ENCODE measurements at regions not wholly inside any gene's neighbourhood (a gene's known extent, or its start where the extent isn't known, plus 50 kb on each side); places are given as distances from the start of the nearest gene placed in this dataset.

DNA sequence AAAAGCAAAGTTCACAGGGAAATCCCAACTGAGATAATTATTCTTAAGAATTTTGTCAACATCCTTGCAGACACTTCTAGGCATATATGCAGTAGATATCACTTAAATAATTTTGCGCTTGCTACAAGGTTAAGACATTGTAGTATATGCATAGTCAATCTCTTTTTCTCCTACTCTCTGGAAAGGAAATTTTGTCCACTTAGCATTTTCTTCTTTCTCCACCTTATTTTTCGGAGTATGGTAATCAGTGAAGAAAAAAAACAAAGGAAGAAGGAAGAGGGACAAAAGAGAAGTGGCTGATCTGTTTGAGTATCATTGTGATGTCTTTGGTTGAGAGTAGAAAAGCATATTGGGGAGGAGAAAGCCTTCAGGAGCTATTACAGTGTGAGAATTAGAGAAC, 104.6 kb downstream of the LACC1 start:
- DNase-seq (ENCODE audit: low spot score): no peak

DNA sequence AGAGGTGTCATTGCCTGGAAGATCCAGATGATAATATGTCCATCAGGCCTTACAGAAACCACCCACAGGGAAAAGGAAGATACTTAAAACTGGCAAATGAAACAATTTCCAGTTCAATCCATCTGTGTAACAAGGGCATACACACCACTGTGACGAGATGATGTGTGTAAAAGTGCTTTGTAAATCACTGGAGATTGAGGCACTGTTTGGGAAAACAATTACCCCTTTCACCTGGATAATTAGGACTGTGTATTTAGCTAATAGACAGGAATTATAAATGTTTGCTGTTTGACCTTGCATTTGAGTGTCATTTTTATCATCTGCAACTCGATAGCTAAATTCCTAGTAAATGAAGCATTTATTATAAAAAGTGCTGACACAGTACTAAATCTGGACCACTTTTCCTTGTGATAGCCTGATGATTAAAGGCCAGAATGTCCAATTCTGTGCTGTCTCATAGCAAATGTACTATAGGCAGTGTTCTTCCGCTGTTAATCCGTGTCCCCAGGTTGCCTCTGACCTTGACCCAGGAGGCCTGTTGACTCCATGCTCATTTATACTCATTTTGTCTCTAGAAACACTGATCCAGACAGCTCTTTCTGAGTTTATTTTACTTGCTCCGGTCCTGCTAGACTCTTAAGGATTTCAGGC, 105.8 kb downstream of the LACC1 start:
- no peak for DNase-seq (ENCODE audit: low spot score)

DNA sequence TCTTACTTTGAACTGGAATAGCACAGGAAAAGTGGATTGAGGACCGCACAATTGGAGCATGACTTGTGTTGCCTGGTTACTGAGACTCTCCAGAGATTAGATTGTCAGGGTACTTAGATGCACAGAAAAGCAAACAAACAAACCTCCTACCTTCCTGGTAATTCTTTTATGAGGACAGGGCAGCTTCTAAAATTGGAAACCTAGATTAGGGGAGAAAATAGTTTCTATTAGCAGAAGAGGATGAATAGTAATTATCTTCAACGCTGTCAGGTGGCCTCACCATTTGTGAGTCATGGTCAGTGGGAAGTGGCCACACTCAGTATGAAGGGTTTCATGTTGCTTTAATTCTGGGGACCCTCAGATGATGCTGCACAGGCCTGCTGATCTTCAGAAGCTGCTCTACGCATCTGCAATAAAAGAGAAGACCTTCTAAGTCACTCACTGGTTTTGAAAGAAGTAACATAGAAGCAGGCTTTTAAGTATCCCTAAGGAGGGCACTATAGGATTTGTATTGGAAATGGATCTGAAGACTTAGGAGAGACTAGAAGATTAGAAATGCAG, 106.8 kb downstream of the LACC1 start:
- peak; percentile 16 for DNase-seq (ENCODE audit: low spot score)

DNA sequence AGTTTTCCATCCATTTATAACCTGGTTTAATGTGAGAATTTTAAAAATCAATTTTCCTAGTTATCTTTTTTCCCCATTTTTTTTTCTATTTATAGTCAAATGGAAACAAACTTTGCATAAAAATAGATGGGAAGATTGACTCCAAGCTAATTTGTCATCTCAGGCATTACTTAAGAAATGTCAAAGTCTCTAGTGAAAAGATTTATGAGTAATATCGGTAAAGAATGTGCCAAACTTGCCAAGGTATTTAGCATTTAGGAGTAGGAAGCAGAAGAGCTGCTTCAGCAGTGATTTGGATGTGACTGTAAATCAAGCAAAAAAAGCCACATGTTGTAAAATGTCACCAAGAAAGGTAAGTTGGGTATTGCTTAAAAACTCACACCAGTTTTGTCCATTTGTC, 108.6 kb downstream of the LACC1 start:
- DNase-seq (ENCODE audit: low spot score): no peak

DNA sequence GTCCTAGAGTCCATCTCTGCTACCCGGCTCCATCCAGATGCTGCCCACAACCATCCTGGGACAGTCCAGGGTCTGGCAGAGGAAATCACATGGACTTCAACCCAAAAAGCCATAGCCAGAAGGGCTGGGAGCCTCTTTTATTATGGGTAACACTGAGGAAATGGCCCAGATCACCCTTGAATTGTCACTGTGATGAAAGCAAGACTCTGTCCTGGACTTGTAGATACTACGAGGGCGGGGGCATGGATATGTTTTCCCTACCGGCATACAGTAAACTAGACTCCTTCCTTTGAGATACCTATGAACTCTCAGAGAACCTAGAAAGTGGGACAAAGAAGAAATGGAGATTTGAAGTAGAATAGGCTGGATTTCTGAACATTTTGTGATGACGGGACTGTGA, 110.3 kb downstream of the LACC1 start:
- DNase-seq (ENCODE audit: low spot score): no peak

DNA sequence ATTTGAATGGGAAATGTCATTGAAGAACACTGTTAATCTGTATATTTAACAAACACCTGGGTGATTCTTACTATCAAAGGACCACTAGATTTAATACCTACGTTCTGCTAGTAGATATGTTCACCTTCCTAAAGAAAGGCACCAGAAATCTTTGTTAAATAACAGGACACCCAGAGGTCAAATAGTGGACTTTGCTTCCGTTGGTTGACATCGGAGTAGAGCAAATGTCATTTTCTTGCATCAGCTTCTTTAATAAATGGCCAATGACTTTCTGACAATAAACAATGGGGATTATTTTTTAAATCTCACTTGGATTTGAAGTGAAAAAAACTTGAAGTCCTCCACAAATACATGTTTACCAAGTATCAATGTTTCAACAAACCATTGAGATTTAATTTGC, 111.1 kb downstream of the LACC1 start:
- DNase-seq (ENCODE audit: low spot score): no peak

DNA sequence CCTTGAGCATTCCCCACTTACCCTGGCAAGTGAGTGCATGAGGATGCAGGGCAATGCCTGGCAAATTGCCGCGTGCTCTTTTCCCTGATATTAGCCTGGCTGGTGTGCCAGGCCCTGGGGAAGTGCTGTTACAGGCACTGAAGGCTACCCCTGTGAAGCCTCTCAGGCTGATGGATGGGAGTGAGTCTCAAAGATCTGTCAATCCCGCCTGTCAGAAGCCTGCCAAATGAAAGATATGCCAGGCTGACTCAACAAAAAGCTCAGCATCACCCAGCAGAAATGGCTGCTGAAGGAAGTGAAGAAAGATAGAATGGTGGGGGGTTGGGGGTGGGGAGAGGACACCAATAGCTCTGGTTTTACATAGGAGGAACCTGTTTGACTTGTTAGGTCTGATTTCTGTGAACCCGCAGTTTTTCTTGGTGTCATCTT, 112.1 kb downstream of the LACC1 start:
- no peak for DNase-seq (ENCODE audit: low spot score)

DNA sequence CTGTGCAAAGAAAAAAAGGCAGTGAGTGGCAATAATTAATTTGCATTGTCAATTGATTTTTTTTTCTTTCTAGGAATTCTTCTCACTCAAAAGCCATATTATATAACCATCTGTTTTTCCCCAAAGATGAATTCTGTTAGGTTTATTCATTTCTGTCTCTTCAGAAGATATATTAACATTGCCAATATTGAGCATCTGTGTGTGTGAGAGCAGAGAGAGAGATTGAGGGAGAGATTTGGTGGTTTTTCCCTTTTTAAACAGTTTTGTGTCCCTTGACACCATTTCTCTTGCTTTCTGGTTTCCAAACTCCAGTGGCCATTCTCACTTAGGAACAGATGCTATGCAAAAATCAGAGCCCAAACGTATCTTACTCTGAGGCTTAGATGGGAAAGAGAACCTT, 112.5 kb downstream of the LACC1 start:
- DNase-seq (ENCODE audit: low spot score): no peak

DNA sequence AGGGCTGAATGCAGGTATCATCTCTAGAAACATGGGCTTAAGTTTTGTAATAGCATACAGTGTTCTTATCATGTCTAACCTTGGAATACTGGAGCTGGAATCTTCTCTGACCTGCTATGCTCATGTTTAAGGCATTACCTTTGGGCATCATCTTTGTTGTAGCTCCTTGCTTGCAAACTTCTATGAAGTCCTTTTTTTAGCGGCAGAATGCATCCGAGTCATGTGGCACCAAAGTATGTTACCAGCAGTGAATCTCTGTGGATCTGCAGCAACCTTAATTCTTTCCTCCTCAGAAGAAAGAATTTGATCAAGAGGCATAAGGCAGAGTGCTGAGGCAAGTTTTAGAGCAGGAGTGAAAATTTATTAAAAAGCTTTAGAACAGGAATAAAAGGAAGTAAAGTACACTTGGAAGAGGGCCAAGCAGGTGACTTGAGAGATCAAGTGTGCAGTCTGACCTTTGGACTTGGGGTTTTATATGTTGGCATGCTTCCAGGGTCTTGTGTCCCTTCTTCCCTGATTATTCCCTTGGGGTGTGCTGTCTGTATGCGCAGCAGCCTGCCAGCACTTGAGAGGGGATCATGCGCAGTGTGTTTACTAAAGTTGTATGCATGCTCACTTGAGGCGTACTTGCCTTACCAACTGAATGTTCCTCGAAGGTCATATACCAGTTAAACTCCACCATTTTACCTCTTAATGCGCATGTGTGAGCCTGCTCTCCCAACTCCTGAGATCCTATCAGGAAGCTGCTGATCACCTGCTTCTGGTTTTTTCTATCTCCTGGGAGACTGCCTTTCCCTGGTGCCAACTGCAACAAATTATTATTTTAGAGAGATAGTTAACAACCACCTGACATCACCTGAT, 115.5 kb downstream of the LACC1 start:
- no peak for DNase-seq (ENCODE audit: low spot score)

DNA sequence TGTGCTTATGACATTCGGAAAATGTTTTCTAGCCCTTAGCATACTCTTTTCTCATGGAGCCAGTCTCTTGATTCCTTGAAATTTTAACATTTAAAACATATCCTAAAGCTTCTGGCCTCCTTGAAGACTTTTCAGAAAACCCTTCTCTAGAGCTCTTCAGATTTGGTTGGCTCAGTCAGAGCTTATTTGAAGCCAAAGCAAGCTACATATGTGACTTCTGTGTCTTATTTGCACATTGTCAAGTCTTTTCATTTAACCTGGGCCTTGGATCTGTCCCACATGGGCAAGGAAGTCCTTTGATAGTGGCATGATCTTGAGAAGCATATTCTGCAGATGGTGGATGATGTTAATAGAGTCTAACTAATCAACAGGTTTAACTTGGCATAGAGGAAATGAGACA, 116.5 kb downstream of the LACC1 start:
- DNase-seq (ENCODE audit: low spot score): no peak

DNA sequence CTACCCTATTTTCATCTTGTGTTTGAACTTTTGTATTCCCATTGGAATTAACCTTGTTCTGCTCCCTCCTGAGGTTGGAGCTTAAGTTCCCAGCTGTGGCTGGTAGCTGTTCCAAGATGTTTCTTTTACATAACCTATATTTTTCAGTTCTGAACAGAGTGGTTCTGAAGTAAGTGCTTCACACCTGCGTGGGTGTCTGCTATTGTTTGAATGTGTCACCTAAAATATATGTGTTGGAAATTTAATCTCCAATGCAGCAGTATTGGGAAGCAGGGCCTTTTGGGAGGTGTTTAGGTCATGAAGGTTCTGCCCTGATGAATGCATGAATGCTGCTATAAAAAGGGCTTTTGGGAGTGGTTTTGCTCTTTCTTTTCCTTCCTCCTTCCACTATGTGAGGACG, 123.8 kb downstream of the LACC1 start:
- no peak for DNase-seq (ENCODE audit: low spot score)

DNA sequence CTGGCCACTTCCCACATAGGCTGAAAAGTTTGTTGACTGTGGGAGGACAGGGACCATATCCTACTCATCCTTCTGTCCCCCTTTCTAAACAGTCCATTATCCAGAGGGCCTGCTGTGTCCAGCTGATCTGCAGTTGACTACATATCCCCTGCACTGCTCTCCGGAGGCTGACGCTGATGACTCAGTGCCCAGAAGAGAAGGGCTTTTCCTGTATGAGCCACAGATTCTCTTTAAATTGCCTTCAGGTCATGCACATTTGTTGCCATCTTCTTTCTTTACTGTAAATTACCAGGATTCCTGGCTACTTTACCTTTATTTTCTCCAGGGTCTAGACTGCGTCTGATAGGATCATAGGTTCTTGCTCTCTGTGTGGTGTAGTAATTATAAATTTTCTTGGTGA, 125.2 kb downstream of the LACC1 start:
- DNase-seq (ENCODE audit: low spot score): no peak

DNA sequence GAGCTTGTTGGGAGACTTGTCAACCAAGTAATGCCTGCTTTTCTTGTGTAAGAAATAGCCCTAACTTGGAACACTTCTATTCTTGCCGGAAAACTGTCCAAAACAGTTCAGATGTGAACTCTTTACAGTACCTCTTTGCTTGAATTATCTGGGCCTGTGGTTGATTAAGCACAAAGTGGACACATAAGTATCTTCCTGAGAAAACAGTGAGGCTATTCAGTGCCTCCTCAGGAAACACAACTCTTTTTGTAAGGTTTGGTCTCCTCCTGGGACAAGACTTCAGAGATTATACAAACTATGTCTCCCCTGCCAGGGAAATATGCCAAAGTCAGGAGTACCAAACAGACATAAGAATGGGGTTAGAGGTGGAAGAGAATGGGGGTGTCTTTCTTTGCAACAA, 127.7 kb downstream of the LACC1 start:
- no peak for DNase-seq (ENCODE audit: low spot score)

DNA sequence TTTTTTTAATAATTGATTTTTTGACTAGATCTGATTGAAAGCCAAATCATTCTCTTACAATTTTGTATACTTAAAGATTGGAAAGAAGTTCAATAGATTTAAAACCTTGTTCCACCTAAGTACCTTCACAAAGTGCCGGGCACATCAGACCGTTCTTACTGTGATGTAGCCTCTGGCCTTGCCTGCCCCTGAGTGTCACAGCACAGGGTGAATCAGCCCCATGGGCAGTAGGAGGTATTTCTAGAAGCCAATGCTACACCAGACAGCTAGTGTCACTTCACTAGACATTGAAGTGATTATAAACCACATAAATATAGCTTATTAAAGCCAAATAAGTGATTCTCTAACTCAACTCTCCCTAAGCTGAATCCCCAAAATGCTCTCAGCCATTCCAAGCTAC, 131.3 kb downstream of the LACC1 start:
- no peak for DNase-seq (ENCODE audit: low spot score)

DNA sequence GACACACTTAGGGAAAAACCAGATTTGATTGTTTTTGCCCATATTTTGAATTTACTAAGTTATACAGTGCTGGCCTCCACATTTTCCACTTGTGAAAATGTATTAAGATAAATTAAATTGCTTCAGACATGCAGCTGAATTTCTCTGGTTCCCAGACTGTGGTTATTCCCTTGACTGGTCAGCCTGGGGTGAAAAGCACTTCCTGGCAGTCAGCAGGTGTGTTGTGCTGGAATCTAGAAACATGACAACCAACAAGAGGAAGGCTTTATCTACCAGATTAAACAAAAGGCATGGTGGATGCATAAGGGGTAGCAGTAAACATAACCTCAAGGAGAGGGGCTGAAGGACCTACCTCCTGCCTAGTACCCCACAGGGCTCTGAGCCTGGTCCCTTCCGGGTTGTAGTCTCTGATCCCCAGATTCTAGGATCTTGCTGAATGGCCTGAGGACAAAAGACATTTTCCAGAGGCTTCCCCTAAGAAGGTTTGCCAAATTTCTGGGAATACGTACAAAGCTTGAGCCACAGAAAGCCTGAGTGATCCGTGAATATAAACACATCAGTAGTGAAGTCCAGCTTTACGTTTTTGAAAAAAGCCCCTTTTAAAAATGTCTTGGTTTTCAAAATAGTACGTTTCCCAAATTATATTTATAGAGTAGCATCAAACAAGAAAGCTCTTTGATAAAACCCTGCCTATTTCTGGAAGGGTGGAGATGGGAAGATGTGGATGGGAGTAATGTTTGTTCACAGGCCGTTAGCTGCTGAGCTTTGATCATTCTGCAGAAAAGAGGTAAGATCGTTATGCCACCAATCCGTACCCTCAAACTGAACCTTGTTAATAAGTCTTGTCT, 133.4 kb downstream of the LACC1 start:
- DNase-seq (ENCODE audit: low spot score): no peak

DNA sequence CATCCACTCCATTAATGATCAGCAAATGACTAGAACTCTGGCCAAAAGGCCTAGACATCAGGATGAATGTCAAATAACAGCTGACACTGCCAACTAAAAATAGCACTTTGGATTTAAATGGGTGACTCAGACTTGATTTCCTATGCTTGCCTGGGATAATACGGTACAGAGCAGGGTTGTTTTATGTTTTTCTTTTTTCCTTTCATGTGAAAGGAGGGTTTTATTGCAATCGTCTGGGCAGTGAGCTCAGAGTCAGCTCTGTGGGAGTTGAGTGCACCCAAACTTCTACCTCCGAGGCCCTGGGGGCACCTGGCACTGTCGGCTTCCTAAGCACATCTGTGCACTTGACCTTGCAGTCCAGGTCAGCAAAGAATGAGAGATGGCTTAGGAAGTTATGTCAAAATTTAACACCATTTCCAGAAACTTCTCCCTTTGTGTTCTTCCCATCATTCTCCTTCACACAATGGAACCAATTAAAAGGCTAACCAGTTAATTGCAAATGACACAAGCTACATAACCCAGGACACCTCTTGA, 134.1 kb downstream of the LACC1 start:
- DNase-seq (ENCODE audit: low spot score): no peak

DNA sequence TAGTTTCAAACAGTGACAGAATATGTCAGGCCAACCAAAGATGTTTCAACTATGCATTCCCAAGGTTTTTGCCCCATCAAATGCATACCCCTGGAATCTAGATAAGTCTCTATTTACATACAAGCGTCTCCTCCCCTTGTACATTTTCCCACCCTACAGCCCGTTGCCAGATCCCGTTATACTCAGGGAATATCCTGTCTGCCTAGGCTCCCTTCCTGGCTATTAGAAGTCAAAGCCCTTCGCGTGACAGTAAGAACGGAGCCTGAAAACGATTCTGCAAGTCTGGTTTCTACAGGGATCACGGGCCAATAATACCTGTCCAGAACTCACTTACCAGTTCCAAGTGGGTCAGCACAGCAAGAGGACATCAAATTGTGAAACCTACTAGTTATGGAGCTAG, 134.8 kb downstream of the LACC1 start:
- no peak for DNase-seq (ENCODE audit: low spot score)

DNA sequence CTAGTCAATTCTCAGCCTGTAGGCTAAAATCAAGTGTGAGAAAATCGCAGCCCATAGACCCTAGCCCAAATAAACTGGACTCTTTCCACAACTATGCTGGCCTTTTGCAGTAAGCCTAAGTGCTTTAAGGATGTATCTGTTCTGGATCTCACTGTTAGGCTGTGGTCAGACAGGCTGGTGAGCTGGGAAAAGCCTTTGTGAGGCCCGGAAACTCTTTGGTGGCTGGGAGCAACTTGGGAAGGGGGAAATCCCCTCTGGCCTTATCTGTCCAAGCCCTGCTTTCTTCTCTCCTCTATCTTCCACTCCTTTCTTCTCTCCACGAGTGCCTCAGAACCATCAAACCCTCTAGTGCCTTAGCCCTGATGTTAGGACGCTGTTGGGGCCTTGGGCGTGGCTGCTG, 135.4 kb downstream of the LACC1 start:
- no peak for DNase-seq (ENCODE audit: low spot score)

DNA sequence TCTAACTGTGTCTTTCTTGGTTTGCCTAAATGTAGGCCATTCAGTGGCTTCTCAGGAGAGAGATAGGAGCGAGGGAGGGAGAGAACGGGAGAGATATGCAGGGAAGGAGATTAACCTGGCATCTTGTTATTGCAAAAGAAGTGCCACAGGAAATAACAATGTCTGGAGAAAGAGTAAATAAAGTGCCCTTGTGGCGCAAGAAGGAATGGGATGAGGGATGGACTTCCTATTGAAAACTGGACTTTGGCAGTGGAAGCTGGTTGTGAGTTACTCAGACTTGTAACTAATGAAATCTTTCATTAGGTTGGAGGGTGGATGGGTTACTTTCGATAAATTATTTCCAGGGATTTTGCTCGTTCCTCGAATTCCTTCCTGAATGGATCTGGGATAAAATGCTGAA, 136.1 kb downstream of the LACC1 start:
- DNase-seq (ENCODE audit: low spot score): no peak

DNA sequence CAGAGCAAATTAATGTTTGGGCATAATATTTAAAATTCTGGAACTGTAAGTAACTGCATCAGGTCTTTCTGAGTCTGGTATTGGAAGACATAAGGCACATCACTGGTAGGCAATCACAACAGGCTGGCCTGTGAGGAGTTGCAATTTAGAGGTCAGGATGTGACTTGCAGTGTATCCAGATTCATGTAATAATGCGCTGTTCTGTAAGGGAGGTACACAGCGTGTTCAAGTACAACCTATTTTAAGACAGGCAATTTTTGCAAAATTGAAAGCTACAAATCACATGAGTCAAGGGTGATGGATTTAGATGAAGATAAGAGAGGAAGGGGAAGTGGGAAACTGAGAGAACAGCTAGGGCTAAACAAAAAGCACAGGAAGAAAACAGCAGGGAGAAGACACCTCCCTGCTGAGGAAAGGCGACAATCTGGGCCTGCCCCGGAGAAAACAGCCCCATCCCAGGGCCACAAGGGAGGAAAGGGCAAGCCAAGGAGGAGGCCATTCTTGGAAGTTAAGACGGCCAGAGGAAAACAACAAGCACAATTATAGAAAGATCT, 138.1 kb downstream of the LACC1 start:
- no peak for DNase-seq (ENCODE audit: low spot score)

DNA sequence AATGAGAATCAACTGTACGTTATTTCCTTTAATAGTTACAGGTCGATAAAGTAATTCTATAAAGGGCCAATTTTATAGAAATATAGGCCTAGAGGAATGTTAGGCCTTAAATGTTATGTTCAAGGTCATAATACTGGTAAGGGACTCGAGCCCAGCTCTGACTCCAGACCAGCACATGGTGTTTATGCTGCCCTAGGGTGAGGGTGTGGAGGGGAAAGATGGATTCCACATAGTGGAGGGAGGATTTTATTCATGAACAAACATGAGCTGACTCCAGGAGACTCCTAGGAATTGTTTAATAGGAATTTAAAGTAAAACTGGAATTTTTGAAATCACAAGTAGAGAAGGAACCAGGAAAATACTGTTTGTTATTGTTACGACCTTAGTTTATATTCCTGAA, 139.9 kb downstream of the LACC1 start:
- DNase-seq (ENCODE audit: low spot score): no peak

DNA sequence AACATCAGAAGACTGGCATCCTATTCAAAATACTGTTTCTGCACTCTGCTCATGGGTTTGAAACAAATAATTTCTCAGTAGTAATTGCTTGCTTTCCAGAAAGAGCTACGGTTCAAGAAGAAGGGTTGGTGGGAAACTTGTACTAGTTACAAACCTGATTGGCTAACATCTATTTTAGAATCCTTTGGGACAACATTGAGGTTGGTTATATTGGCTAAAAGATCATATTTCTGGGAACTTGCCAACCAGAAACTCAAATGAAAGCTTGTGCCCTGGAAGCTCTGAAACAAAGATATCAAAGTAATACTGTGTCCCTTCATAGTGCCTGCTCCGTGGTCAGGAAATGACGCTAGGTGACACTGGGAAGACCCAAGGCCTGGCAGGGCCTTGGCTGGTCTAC, 141.7 kb downstream of the LACC1 start:
- no peak for DNase-seq (ENCODE audit: low spot score)

Data from cerebellar cortex (tissue), 1 donor.